Keratinocyte (primary cell): ENCODE measurements at regions not wholly inside any gene's neighbourhood (a gene's known extent, or its start where the extent isn't known, plus 50 kb on each side); places are given as distances from the start of the nearest gene placed in this dataset.

Experiments used
- DNase-seq: peaks from one replicate; pipeline ENCODE4 v3.0.0-alpha.2; 2011; ENCODE audit warnings: low read depth, missing footprints, low spot score
- FAIRE-seq: peaks from 2 replicates; lab custom pipeline; 2011; peaks lifted over from hg19 to GRCh38; lab: Jason Lieb, UNC
- H2AFZ ChIP-seq: 2 replicates; pipeline ENCODE4 v1.6.0; 2012; ENCODE audit warnings: low read length, control low read depth, inconsistent platforms; ENCODE audit not compliant: control insufficient read depth
- H3K27ac ChIP-seq: 2 replicates; pipeline ENCODE4 v1.5.1; 2011; ENCODE audit warnings: low read length; ENCODE audit not compliant: control insufficient read depth, insufficient read depth
- H3K27me3 ChIP-seq: 3 replicates; pipeline ENCODE4 v1.6.0; 2011; ENCODE audit warnings: low read length; ENCODE audit not compliant: control insufficient read depth, insufficient read depth; ENCODE audit errors: extremely low read depth
- H3K36me3 ChIP-seq, 2 experiments: 2 replicates in 1 of 2; 3 replicates in 1 of 2; pipeline ENCODE4 v1.5.1; 2011; ENCODE audit warnings: low read length in 2 of 2, mild to moderate bottlenecking in 1 of 2; ENCODE audit not compliant: control insufficient read depth in 2 of 2, insufficient read depth in 2 of 2; ENCODE audit errors: extremely low read depth in 1 of 2
- H3K4me1 ChIP-seq: 3 replicates; pipeline ENCODE4 v1.5.1; 2011; ENCODE audit warnings: low read length; ENCODE audit not compliant: control insufficient read depth, insufficient read depth; ENCODE audit errors: extremely low read depth
- H3K4me2 ChIP-seq: 3 replicates; pipeline ENCODE4 v1.6.0; 2011; ENCODE audit warnings: low read depth, low read length; ENCODE audit not compliant: control insufficient read depth, insufficient read depth; ENCODE audit errors: extremely low read depth
- H3K4me3 ChIP-seq, 3 experiments: fragments of 200-600 bp in 1 of 3; sonication (generic) in 1 of 3; 2 replicates in 2 of 3; 3 replicates in 1 of 3; pipeline ENCODE4 v1.5.1; 2011 to 2016; ENCODE audit warnings: low read length in 3 of 3, mild to moderate bottlenecking in 3 of 3, control low read depth in 2 of 3, inconsistent platforms in 1 of 3, low read depth in 1 of 3, mixed read lengths in 1 of 3, mixed run types in 1 of 3, moderate library complexity in 1 of 3; ENCODE audit not compliant: control insufficient read depth in 2 of 3, insufficient read depth in 2 of 3; ENCODE audit errors: extremely low read depth in 1 of 3
- H3K79me2 ChIP-seq: 2 replicates; pipeline ENCODE4 v1.6.0; 2012; ENCODE audit warnings: low read length; ENCODE audit not compliant: control insufficient read depth, insufficient read depth
- H3K9ac ChIP-seq: 3 replicates; pipeline ENCODE4 v1.6.0; 2011; ENCODE audit warnings: low read length; ENCODE audit not compliant: control insufficient read depth, insufficient read depth; ENCODE audit errors: extremely low read depth
- H3K9me1 ChIP-seq: 3 replicates; pipeline ENCODE4 v1.6.0; 2011; ENCODE audit warnings: low read length; ENCODE audit not compliant: control insufficient read depth, insufficient read depth; ENCODE audit errors: extremely low read depth
- H3K9me3 ChIP-seq: 2 replicates; pipeline ENCODE4 v1.5.1; 2012; ENCODE audit warnings: low read depth, low read length; ENCODE audit not compliant: control insufficient read depth
- H4K20me1 ChIP-seq: 3 replicates; pipeline ENCODE4 v1.6.0; 2011; ENCODE audit warnings: low read length; ENCODE audit not compliant: control insufficient read depth, insufficient read depth; ENCODE audit errors: extremely low read depth
- EZH2 ChIP-seq: IDR thresholded peaks from one replicate; pipeline ENCODE4 v1.6.1; 2012; ENCODE audit warnings: inconsistent platforms, mild to moderate bottlenecking, low read length, moderate library complexity
- dilution Hi-C: fragments of 300-500 bp; cut with MboI; formaldehyde crosslinking; loops from one replicate; pipeline ENCODE4 v1.7.0; 2020; ENCODE audit warnings: low sequenced_read_pairs; ENCODE audit not compliant: extremely low pct_ligation_motif_present
- TF ChIP-seq, protein P1 (sequence below), 3 experiments: IDR thresholded peaks in 1 of 3; conservative IDR thresholded peaks in 1 of 3; optimal IDR thresholded peaks in 1 of 3; 2 replicates in 2 of 3; 3 replicates in 1 of 3; pipeline versions ENCODE3 to v1.5.1; 2011; ENCODE audit warnings: low read length in 3 of 3, mild to moderate bottlenecking in 3 of 3, moderate library complexity in 2 of 3, control low read depth in 1 of 3, inconsistent platforms in 1 of 3; ENCODE audit not compliant: insufficient read depth in 2 of 3; ENCODE audit errors: extremely low read depth in 1 of 3

- no peak for FAIRE-seq
These were observed 134.3 kb upstream of the DSEL start for GRCh38 chr18:67650686-67651385.

DNA sequence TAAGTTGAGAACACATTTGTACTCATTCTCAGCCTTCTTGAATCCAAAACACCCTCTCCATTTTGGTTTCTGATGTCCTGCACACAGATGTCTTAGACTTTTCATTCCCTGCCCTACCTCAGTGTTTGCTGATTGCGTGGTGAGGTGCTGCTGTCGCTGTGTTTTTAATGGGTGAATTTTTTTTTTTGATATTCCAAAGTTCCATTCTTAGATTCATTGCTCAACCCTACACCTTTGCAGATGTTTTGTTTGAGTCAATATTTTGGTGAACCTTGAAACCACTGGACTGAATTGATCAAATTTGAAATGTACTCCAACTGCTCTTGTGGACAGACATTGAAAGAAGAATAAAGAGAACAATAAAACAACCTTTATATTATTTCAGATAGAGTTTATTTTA, 130.4 kb upstream of the DSEL start:
- Histone ChIP-seq H3K9ac (no peak overlapping the region), H3K79me2 (no peaks in the 10 kb centered on the region), H3K27me3 (peaks cover 8% of the 10 kb centered on the region), H3K27ac (no peak overlapping the region), H3K9me1 (no peaks in the 10 kb centered on the region), H3K4me3 (no peak overlapping the region), H3K9me3 (no peaks in the 10 kb centered on the region), H3K36me3 (no peaks in the 10 kb centered on the region), H2AFZ (no peak overlapping the region), H4K20me1 (no peaks in the 10 kb centered on the region), H3K4me2 (no peak overlapping the region), H3K4me1 (no peaks in the 10 kb centered on the region)
- FAIRE-seq = no peak
- TF ChIP-seq EZH2 = no peak
- TF ChIP-seq, protein P1, sequence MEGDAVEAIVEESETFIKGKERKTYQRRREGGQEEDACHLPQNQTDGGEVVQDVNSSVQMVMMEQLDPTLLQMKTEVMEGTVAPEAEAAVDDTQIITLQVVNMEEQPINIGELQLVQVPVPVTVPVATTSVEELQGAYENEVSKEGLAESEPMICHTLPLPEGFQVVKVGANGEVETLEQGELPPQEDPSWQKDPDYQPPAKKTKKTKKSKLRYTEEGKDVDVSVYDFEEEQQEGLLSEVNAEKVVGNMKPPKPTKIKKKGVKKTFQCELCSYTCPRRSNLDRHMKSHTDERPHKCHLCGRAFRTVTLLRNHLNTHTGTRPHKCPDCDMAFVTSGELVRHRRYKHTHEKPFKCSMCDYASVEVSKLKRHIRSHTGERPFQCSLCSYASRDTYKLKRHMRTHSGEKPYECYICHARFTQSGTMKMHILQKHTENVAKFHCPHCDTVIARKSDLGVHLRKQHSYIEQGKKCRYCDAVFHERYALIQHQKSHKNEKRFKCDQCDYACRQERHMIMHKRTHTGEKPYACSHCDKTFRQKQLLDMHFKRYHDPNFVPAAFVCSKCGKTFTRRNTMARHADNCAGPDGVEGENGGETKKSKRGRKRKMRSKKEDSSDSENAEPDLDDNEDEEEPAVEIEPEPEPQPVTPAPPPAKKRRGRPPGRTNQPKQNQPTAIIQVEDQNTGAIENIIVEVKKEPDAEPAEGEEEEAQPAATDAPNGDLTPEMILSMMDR (optimal IDR thresholded peaks at IDR 0.05 in 1 of 3, IDR thresholded peaks at IDR 0.05 in 1 of 3, conservative IDR thresholded peaks at IDR 0.05 in 1 of 3; ENCODE audit: extremely low read depth in 1 of 3, insufficient read depth in 2 of 3, low read length in 3 of 3) = no peak
- dilution Hi-C loops = no loop called here
- DNase-seq = no peak

More at GRCh38 chr18:67650686-67651385, 134.3 kb upstream of the DSEL start:
- no peaks in the 10 kb centered on the region for H3K36me3 ChIP-seq
- H3K9ac ChIP-seq = no peak overlapping the region
- TF ChIP-seq, protein P1 (optimal IDR thresholded peaks at IDR 0.05 in 1 of 3, IDR thresholded peaks at IDR 0.05 in 1 of 3, conservative IDR thresholded peaks at IDR 0.05 in 1 of 3; ENCODE audit: extremely low read depth in 1 of 3, insufficient read depth in 2 of 3, low read length in 3 of 3) = no peak
- TF ChIP-seq EZH2 = no peak
- H3K9me3 ChIP-seq = no peaks in the 10 kb centered on the region
- H3K27ac ChIP-seq = no peak overlapping the region
- dilution Hi-C loops = no loop called here
- H3K4me2 ChIP-seq = no peak overlapping the region
- peaks cover 10% of the 10 kb centered on the region for H3K27me3 ChIP-seq
- no peaks in the 10 kb centered on the region for H3K79me2 ChIP-seq
- no peak overlapping the region for H3K4me3 ChIP-seq
- no peaks in the 10 kb centered on the region for H3K4me1 ChIP-seq
- H3K9me1 ChIP-seq = no peaks in the 10 kb centered on the region
- H4K20me1 ChIP-seq = no peaks in the 10 kb centered on the region
- no peak overlapping the region for H2AFZ ChIP-seq
- DNase-seq = no peak
